ENCODE measurements at regions not wholly inside any gene's neighbourhood (a gene's known extent, or its start where the extent isn't known, plus 50 kb on each side); places are given as distances from the start of the nearest gene placed in this dataset.

DNA sequence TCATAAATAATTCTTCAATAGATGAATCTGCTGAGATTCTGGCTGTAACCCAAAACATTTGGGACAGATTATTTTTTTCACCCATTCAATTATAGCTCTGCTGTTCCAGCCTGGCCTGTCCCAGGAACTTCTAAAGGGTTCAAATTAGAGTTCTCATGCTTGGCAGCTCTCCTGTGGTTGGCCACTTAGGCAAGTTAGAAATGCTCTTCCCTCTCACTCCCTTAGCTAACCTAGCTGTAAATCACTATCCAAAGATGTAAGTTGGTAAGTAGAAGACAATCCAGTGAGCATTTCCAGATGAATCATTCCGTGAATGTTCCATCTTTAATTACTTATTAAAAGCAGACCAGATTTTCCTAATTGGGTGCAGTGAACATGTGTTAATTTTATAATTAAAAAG, 760.4 kb upstream of the TBX3 start:
- TF ChIP-seq, protein P1, sequence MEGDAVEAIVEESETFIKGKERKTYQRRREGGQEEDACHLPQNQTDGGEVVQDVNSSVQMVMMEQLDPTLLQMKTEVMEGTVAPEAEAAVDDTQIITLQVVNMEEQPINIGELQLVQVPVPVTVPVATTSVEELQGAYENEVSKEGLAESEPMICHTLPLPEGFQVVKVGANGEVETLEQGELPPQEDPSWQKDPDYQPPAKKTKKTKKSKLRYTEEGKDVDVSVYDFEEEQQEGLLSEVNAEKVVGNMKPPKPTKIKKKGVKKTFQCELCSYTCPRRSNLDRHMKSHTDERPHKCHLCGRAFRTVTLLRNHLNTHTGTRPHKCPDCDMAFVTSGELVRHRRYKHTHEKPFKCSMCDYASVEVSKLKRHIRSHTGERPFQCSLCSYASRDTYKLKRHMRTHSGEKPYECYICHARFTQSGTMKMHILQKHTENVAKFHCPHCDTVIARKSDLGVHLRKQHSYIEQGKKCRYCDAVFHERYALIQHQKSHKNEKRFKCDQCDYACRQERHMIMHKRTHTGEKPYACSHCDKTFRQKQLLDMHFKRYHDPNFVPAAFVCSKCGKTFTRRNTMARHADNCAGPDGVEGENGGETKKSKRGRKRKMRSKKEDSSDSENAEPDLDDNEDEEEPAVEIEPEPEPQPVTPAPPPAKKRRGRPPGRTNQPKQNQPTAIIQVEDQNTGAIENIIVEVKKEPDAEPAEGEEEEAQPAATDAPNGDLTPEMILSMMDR (IDR thresholded peaks at IDR 0.05), result no peak
- no peak for TF ChIP-seq POLR2A (IDR thresholded peaks at IDR 0.05)

Data from Peyer's patch (tissue), 4 donors.